Gastrocnemius medialis (tissue), 4 donors: ENCODE measurements at regions not wholly inside any gene's neighbourhood (a gene's known extent, or its start where the extent isn't known, plus 50 kb on each side); places are given as distances from the start of the nearest gene placed in this dataset.

Source experiments
- ATAC-seq, 2 donors: fragments of 150-250 bp; one replicate each; pipeline ENCODE4 v1.9.1; 2016
- DNase-seq, 2 donors: peaks; one replicate each; pipeline ENCODE4 v3.0.0-alpha.2; 2019
- H3K27ac ChIP-seq, 4 donors: fragments of 200-600 bp; sonication (generic); 1 replicate in 1 of 4; 2 replicates in 3 of 4; pipeline ENCODE4 v1.5.1; 2016 to 2018; ENCODE audit warnings: mild to moderate bottlenecking in 2 of 4, moderate library complexity in 1 of 4
- H3K27me3 ChIP-seq, 3 donors: fragments of 200-600 bp; sonication (generic) in 2 of 3; 1 replicate in 1 of 3; 2 replicates in 2 of 3; pipeline versions ENCODE4 v1.5.1 to v1.6.0; 2016 to 2019; ENCODE audit warnings: mild to moderate bottlenecking in 1 of 3, moderate library complexity in 1 of 3
- H3K36me3 ChIP-seq, 2 donors: fragments of 200-600 bp; sonication (generic) in 1 of 2; one replicate each; pipeline ENCODE4 v1.5.1; 2017 to 2018
- H3K4me1 ChIP-seq, 2 donors: fragments of 200-600 bp; sonication (generic) in 1 of 2; one replicate each; pipeline ENCODE4 v1.5.1; 2016 to 2017; ENCODE audit warnings: mild to moderate bottlenecking in 2 of 2
- H3K4me3 ChIP-seq, 4 donors: fragments of 200-600 bp; sonication (generic) in 3 of 4; 1 replicate in 1 of 4; 2 replicates in 3 of 4; pipeline ENCODE4 v1.5.1; 2016 to 2019; ENCODE audit warnings: mild to moderate bottlenecking in 2 of 4
- H3K9me3 ChIP-seq, 3 donors: fragments of 200-600 bp; sonication (generic) in 2 of 3; 1 replicate in 1 of 3; 2 replicates in 2 of 3; pipeline ENCODE4 v1.5.1; 2016 to 2019
- CTCF ChIP-seq, 5 experiments: fragments of 450-650 bp in 3 of 5; fragments of 200-600 bp in 2 of 5; sonication (generic) in 2 of 5; IDR thresholded peaks in 4 of 5; conservative IDR thresholded peaks in 1 of 5; 1 replicate in 4 of 5; 2 replicates in 1 of 5; pipeline ENCODE4 v1.5.1; 2016 to 2019; ENCODE audit warnings: antibody characterized with exemption in 5 of 5, mild to moderate bottlenecking in 3 of 5, moderate library complexity in 3 of 5
- POLR2A ChIP-seq, 2 donors: fragments of 450-650 bp; IDR thresholded peaks; one replicate each; pipeline ENCODE4 v1.6.1; 2017; ENCODE audit warnings: antibody characterized with exemption in 2 of 2, mild to moderate bottlenecking in 2 of 2, moderate library complexity in 2 of 2
- in situ Hi-C, 4 donors: fragments of 200-750 bp; cut with MboI; loops; one replicate each; pipeline versions ENCODE4 v1.15.0 to v1.8.0; 2017; ENCODE audit warnings: low sequenced_read_pairs in 4 of 4
- intact Hi-C: fragments of 100-400 bp; cut with DNase I; formaldehyde crosslinking; loops from one replicate; pipeline ENCODE4 v1.15.1; 2023; ENCODE audit warnings: low total_unique reads

DNA sequence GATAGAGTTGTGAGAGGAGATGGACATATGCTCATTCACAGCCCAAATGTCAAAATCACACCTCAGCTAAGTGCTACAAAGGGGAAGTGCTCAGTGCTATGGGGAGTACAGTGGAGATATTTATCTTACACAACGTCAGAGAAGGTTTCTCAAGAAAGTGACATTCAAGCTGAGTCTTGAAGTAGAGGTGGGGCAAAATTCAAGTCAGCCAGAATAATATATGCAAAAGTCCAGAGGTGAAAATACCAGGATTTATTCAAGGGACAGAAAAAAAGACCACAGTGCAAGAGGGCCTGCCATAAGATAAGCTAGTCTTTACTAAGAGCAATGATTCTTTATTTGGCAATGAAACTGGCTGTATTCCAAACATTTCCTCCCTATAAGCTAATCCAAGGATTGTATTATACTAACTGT lies 327.8 kb upstream of the PIK3R1 start:
- no peak for ATAC-seq
- intact Hi-C loops = no loop called here
- Histone ChIP-seq H3K36me3 (no peaks in the 10 kb centered on the region), H3K9me3 (no peaks in the 10 kb centered on the region), H3K4me1 (no peaks in the 10 kb centered on the region), H3K27ac (no peak overlapping the region), H3K4me3 (no peak overlapping the region), H3K27me3 (no peaks in the 10 kb centered on the region)
- TF ChIP-seq POLR2A (IDR thresholded peaks at IDR 0.05) (no peak), CTCF (IDR thresholded peaks at IDR 0.05 in 4 of 5, conservative IDR thresholded peaks at IDR 0.05 in 1 of 5) (no peak)
- no peak for DNase-seq
- in situ Hi-C loops = no loop called here

GRCh38 chr5:67886761-67887160 lies 328.8 kb upstream of the PIK3R1 start:
- no peak for TF ChIP-seq CTCF (IDR thresholded peaks at IDR 0.05 in 4 of 5, conservative IDR thresholded peaks at IDR 0.05 in 1 of 5)
- no peak for TF ChIP-seq POLR2A (IDR thresholded peaks at IDR 0.05)
- no peaks in the 10 kb centered on the region for H3K4me1 ChIP-seq
- intact Hi-C loops = no loop called here

GRCh38 chr5:67880876-67881275 lies 334.7 kb upstream of the PIK3R1 start:
- ATAC-seq (no peak), DNase-seq (no peak)
- in situ Hi-C loops (no loop called here), intact Hi-C loops (no loop called here)
- H3K27me3 ChIP-seq = no peaks in the 10 kb centered on the region
- no peak for TF ChIP-seq POLR2A (IDR thresholded peaks at IDR 0.05)
- TF ChIP-seq CTCF (IDR thresholded peaks at IDR 0.05 in 4 of 5, conservative IDR thresholded peaks at IDR 0.05 in 1 of 5) = no peak
- no peaks in the 10 kb centered on the region for H3K36me3 ChIP-seq
- H3K9me3 ChIP-seq = no peaks in the 10 kb centered on the region
- no peak overlapping the region for H3K27ac ChIP-seq
- peaks cover 0 to 4% of the 10 kb centered on the region in 2 donors for H3K4me1 ChIP-seq
- no peak overlapping the region for H3K4me3 ChIP-seq

More at GRCh38 chr5:67886761-67887160, 328.8 kb upstream of the PIK3R1 start:
- Histone ChIP-seq H3K4me3 (no peak overlapping the region), H3K27ac (no peak overlapping the region), H3K36me3 (no peaks in the 10 kb centered on the region), H3K27me3 (no peaks in the 10 kb centered on the region), H3K9me3 (no peaks in the 10 kb centered on the region)
- in situ Hi-C loops = no loop called here
- ATAC-seq (no peak), DNase-seq (no peak)

DNA sequence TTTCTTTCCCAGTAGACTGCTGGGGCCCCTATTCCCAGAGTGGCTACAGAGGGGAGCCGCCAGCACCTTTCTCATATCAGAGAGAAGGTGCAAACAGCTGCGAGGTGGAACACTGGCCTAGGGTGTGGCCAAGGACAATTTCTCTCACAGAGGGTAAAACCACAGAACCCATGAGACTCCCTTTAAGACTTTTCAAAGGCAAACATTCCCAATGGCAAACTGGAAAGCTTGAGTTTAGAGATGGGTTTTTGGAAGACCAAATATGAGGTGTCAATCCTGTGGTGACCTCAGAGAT lies 335.1 kb upstream of the PIK3R1 start:
- no peak overlapping the region for H3K4me3 ChIP-seq
- H3K9me3 ChIP-seq = no peaks in the 10 kb centered on the region
- H3K27me3 ChIP-seq = no peaks in the 10 kb centered on the region
- no peak for DNase-seq
- in situ Hi-C loops (no loop called here), intact Hi-C loops (no loop called here)
- TF ChIP-seq CTCF (IDR thresholded peaks at IDR 0.05 in 4 of 5, conservative IDR thresholded peaks at IDR 0.05 in 1 of 5) (no peak), POLR2A (IDR thresholded peaks at IDR 0.05) (no peak)
- peaks cover 0 to 4% of the 10 kb centered on the region in 2 donors for H3K4me1 ChIP-seq
- H3K27ac ChIP-seq = no peak overlapping the region
- ATAC-seq = no peak
- H3K36me3 ChIP-seq = no peaks in the 10 kb centered on the region
